Stomach (tissue), 4 donors: ENCODE measurements at regions not wholly inside any gene's neighbourhood (a gene's known extent, or its start where the extent isn't known, plus 50 kb on each side); places are given as distances from the start of the nearest gene placed in this dataset.

Experiments
- CTCF ChIP-seq, 7 experiments: fragments of 450-650 bp in 4 of 7; fragments of 200-600 bp in 3 of 7; sonication (generic) in 3 of 7; IDR thresholded peaks; one replicate each; pipeline ENCODE4 v1.5.1; 2016 to 2019; ENCODE audit warnings: antibody characterized with exemption in 7 of 7, control low read depth in 2 of 7, mild to moderate bottlenecking in 1 of 7
- POLR2AphosphoS5 ChIP-seq, 3 donors: sonication (generic); formaldehyde crosslinking; IDR thresholded peaks; one replicate each; pipeline ENCODE4 v1.6.1; 2016; ENCODE audit warnings: antibody characterized with exemption in 3 of 3

DNA sequence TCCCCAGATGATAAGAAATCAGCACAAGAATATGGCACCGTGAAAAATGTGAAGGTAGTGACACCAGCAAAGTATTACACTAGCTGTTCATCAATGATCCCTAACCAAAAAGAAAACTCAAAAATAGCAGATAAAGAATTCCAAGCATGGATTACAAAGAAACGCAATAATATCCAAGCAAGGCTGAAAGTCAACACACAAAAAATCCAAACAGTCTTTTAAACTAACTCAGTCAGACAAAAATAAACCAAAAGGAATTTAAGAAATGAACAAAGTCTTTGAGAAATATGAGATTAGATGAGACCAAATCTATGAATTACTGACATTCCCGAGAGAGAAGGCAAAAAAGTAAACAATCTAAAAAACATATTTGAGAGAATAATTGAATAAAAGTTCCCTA, 976.1 kb upstream of the MAP3K7 start:
- no peak for TF ChIP-seq POLR2AphosphoS5 (IDR thresholded peaks at IDR 0.05)
- no peak for TF ChIP-seq CTCF (IDR thresholded peaks at IDR 0.05)
